ENCODE measurements at regions not wholly inside any gene's neighbourhood (a gene's known extent, or its start where the extent isn't known, plus 50 kb on each side); places are given as distances from the start of the nearest gene placed in this dataset.

DNA sequence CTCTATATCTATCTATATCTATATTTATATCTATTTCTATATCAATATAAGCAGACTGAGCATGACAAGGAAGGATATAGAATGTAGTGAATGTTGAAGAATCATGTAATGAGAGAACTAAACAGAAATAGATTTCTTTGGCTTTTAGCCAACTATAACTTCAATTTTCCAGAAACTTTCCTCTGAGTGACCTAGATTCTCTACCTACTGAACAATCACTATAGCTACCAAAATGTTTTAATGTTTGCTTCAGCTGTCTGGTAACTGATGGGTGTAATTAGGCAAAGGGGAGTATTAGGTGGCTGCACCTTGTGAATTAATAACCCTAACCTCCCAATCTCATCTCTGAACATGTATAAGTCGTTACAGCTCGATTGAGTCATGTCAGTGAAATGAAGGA, 76.4 kb upstream of the ROBO1 start:
- no peak overlapping the region for H2AFZ ChIP-seq (ENCODE audit: low read length)
- H3K9me2 ChIP-seq (replicated peaks; ENCODE audit: insufficient read depth, low read length): peaks cover 3% of the 10 kb centered on the region; the same call in 1 of the 2 replicates
- no peak overlapping the region for H3K4me3 ChIP-seq (ENCODE audit: low read length)
- H3K9me3 ChIP-seq (ENCODE audit: low read length): no peaks in the 10 kb centered on the region
- no peak overlapping the region for H3K4me2 ChIP-seq (ENCODE audit: low read depth, low read length, poor library complexity, severe bottlenecking)
- no peaks in the 10 kb centered on the region for H4K20me1 ChIP-seq (ENCODE audit: insufficient read depth, low read depth, low read length)
- no peaks in the 10 kb centered on the region for H3K36me3 ChIP-seq (ENCODE audit: insufficient read depth, low read length)
- H3K4me1 ChIP-seq (ENCODE audit: low read length): no peaks in the 10 kb centered on the region
- no peak overlapping the region for H3K9ac ChIP-seq (ENCODE audit: low read length)
- DNase-seq: no peak
- H3K79me2 ChIP-seq (ENCODE audit: low read length): no peaks in the 10 kb centered on the region
- H3K27ac ChIP-seq (ENCODE audit: low read length): no peak overlapping the region
- H3K27me3 ChIP-seq (ENCODE audit: low read length): no peaks in the 10 kb centered on the region

GRCh38 chr3:79843180-79843579, 75.4 kb upstream of the ROBO1 start:
- H3K27me3 ChIP-seq (ENCODE audit: low read length): no peaks in the 10 kb centered on the region
- no peak overlapping the region for H3K4me3 ChIP-seq (ENCODE audit: low read length)
- no peak for DNase-seq
- no peaks in the 10 kb centered on the region for H3K36me3 ChIP-seq (ENCODE audit: insufficient read depth, low read length)
- H3K9ac ChIP-seq (ENCODE audit: low read length): no peak overlapping the region
- no peaks in the 10 kb centered on the region for H4K20me1 ChIP-seq (ENCODE audit: insufficient read depth, low read depth, low read length)
- no peak overlapping the region for H3K27ac ChIP-seq (ENCODE audit: low read length)
- no peaks in the 10 kb centered on the region for H3K4me1 ChIP-seq (ENCODE audit: low read length)
- no peaks in the 10 kb centered on the region for H3K9me3 ChIP-seq (ENCODE audit: low read length)
- H2AFZ ChIP-seq (ENCODE audit: low read length): no peak overlapping the region
- no peaks in the 10 kb centered on the region for H3K79me2 ChIP-seq (ENCODE audit: low read length)
- H3K9me2 ChIP-seq (replicated peaks; ENCODE audit: insufficient read depth, low read length): peaks cover 3% of the 10 kb centered on the region; the same call in 1 of the 2 replicates
- H3K4me2 ChIP-seq (ENCODE audit: low read depth, low read length, poor library complexity, severe bottlenecking): no peak overlapping the region

GRCh38 chr3:79835701-79836100, 67.9 kb upstream of the ROBO1 start:
- no peak overlapping the region for H3K4me3 ChIP-seq (ENCODE audit: low read length)
- no peaks in the 10 kb centered on the region for H3K9me3 ChIP-seq (ENCODE audit: low read length)
- H3K27me3 ChIP-seq (ENCODE audit: low read length): no peaks in the 10 kb centered on the region
- H3K27ac ChIP-seq (ENCODE audit: low read length): no peak overlapping the region
- no peaks in the 10 kb centered on the region for H4K20me1 ChIP-seq (ENCODE audit: insufficient read depth, low read depth, low read length)
- H2AFZ ChIP-seq (ENCODE audit: low read length): no peak overlapping the region
- H3K4me1 ChIP-seq (ENCODE audit: low read length): no peaks in the 10 kb centered on the region
- no peaks in the 10 kb centered on the region for H3K36me3 ChIP-seq (ENCODE audit: insufficient read depth, low read length)
- no peak overlapping the region for H3K4me2 ChIP-seq (ENCODE audit: low read depth, low read length, poor library complexity, severe bottlenecking)
- no peak overlapping the region for H3K9ac ChIP-seq (ENCODE audit: low read length)
- no peaks in the 10 kb centered on the region for H3K9me2 ChIP-seq (replicated peaks; ENCODE audit: insufficient read depth, low read length)
- no peak for DNase-seq
- no peaks in the 10 kb centered on the region for H3K79me2 ChIP-seq (ENCODE audit: low read length)

DNA sequence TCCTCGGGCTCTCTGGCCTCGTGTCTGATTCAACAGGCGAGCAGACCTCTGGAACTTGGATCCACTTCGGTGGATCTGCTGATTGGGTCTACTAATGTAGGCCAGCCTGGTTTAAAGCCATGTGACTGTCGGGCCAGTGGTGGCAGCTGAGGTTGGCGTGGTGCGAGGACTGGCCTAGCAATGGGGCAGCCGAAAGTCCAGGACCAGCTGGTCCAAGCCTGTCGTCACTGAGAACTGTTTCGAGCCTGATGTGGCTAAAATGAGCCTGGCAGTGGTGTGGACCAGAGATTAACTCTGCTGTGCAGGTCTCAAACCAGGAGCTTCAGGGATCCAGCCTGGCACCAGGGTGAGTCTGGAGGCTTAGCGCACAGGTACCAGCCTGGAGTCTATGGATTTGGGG, 56.4 kb upstream of the ROBO1 start:
- H3K9me2 ChIP-seq (replicated peaks; ENCODE audit: insufficient read depth, low read length): no peaks in the 10 kb centered on the region
- H3K79me2 ChIP-seq (ENCODE audit: low read length): no peaks in the 10 kb centered on the region
- no peak overlapping the region for H2AFZ ChIP-seq (ENCODE audit: low read length)
- H3K27ac ChIP-seq (ENCODE audit: low read length): no peak overlapping the region
- H3K9ac ChIP-seq (ENCODE audit: low read length): no peak overlapping the region
- H3K4me1 ChIP-seq (ENCODE audit: low read length): no peaks in the 10 kb centered on the region
- no peak overlapping the region for H3K4me3 ChIP-seq (ENCODE audit: low read length)
- no peak overlapping the region for H3K4me2 ChIP-seq (ENCODE audit: low read depth, low read length, poor library complexity, severe bottlenecking)
- H3K36me3 ChIP-seq (ENCODE audit: insufficient read depth, low read length): no peaks in the 10 kb centered on the region
- H3K9me3 ChIP-seq (ENCODE audit: low read length): peaks cover 2% of the 10 kb centered on the region; the same call in 1 of the 2 replicates
- H3K27me3 ChIP-seq (ENCODE audit: low read length): no peaks in the 10 kb centered on the region
- no peak for DNase-seq
- no peaks in the 10 kb centered on the region for H4K20me1 ChIP-seq (ENCODE audit: insufficient read depth, low read depth, low read length)

GRCh38 chr3:79822076-79822475, 54.3 kb upstream of the ROBO1 start:
- H3K4me3 ChIP-seq (ENCODE audit: low read length): no peak overlapping the region
- no peak overlapping the region for H3K4me2 ChIP-seq (ENCODE audit: low read depth, low read length, poor library complexity, severe bottlenecking)
- no peaks in the 10 kb centered on the region for H3K36me3 ChIP-seq (ENCODE audit: insufficient read depth, low read length)
- no peaks in the 10 kb centered on the region for H3K79me2 ChIP-seq (ENCODE audit: low read length)
- H3K4me1 ChIP-seq (ENCODE audit: low read length): no peaks in the 10 kb centered on the region
- H2AFZ ChIP-seq (ENCODE audit: low read length): no peak overlapping the region
- H3K9me2 ChIP-seq (replicated peaks; ENCODE audit: insufficient read depth, low read length): no peaks in the 10 kb centered on the region
- no peak overlapping the region for H3K27ac ChIP-seq (ENCODE audit: low read length)
- no peak for DNase-seq
- no peak overlapping the region for H3K9ac ChIP-seq (ENCODE audit: low read length)
- H3K27me3 ChIP-seq (ENCODE audit: low read length): no peaks in the 10 kb centered on the region
- H4K20me1 ChIP-seq (ENCODE audit: insufficient read depth, low read depth, low read length): no peaks in the 10 kb centered on the region
- H3K9me3 ChIP-seq (ENCODE audit: low read length): no peaks in the 10 kb centered on the region

DNA sequence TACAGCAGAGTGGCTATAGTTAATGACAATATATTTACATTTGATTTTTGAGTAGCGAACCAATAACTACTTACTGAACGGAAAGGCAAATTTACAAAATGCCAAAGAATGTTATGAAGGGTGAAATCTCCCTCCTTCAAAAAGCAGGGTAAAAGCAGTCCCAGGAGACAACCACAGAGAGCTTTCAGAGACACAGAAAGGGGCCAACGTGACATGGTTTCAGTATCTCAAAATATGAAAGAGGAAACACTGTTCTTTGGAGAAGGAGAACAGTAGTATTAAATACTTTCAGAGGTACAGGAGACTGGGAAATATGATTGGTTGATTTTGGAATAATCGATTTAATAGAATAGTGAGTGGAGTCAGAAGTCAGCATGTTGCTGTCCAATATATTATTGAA, 52.3 kb upstream of the ROBO1 start:
- Histone ChIP-seq H3K4me3 (ENCODE audit: low read length) (no peak overlapping the region), H3K9me2 (replicated peaks; ENCODE audit: insufficient read depth, low read length) (no peaks in the 10 kb centered on the region), H3K27ac (ENCODE audit: low read length) (no peak overlapping the region), H4K20me1 (ENCODE audit: insufficient read depth, low read depth, low read length) (no peaks in the 10 kb centered on the region), H3K27me3 (ENCODE audit: low read length) (no peaks in the 10 kb centered on the region), H3K36me3 (ENCODE audit: insufficient read depth, low read length) (no peaks in the 10 kb centered on the region), H3K79me2 (ENCODE audit: low read length) (no peaks in the 10 kb centered on the region), H3K9ac (ENCODE audit: low read length) (no peak overlapping the region), H2AFZ (ENCODE audit: low read length) (no peak overlapping the region), H3K4me2 (ENCODE audit: low read depth, low read length, poor library complexity, severe bottlenecking) (no peak overlapping the region), H3K9me3 (ENCODE audit: low read length) (peaks cover 3% of the 10 kb centered on the region; the same call in 1 of the 2 replicates), H3K4me1 (ENCODE audit: low read length) (no peaks in the 10 kb centered on the region)
- no peak for DNase-seq

DNA sequence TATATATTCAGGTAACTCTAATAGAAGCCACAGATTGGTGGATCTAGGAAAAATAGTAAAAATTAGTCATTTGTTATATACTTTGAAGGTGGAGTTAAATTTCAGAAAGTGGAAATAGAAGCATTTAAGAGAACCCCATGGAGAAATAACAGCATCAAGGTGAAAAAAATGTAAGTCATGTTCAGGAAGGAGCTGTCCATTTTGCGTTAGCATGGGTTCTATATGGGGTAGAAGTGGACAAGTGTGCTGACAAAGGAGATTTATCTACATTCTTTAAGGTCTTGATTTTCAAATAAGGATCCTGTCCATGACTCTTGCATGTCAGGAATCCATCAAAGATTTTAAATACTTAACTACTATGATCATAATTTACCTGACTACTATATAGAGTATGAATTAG, 50.2 kb upstream of the ROBO1 start:
- DNase-seq: no peak
- H2AFZ ChIP-seq (ENCODE audit: low read length): no peak overlapping the region
- H3K9me2 ChIP-seq (replicated peaks; ENCODE audit: insufficient read depth, low read length): no peaks in the 10 kb centered on the region
- H3K9ac ChIP-seq (ENCODE audit: low read length): no peak overlapping the region
- no peak overlapping the region for H3K27ac ChIP-seq (ENCODE audit: low read length)
- no peaks in the 10 kb centered on the region for H3K79me2 ChIP-seq (ENCODE audit: low read length)
- no peaks in the 10 kb centered on the region for H3K36me3 ChIP-seq (ENCODE audit: insufficient read depth, low read length)
- no peak overlapping the region for H3K4me3 ChIP-seq (ENCODE audit: low read length)
- peaks cover 3% of the 10 kb centered on the region; the same call in 1 of the 2 replicates for H3K9me3 ChIP-seq (ENCODE audit: low read length)
- H3K27me3 ChIP-seq (ENCODE audit: low read length): no peaks in the 10 kb centered on the region
- H4K20me1 ChIP-seq (ENCODE audit: insufficient read depth, low read depth, low read length): no peaks in the 10 kb centered on the region
- no peak overlapping the region for H3K4me2 ChIP-seq (ENCODE audit: low read depth, low read length, poor library complexity, severe bottlenecking)
- no peaks in the 10 kb centered on the region for H3K4me1 ChIP-seq (ENCODE audit: low read length)
